HG03378 (cell line): ENCODE measurements at regions not wholly inside any gene's neighbourhood (a gene's known extent, or its start where the extent isn't known, plus 50 kb on each side); places are given as distances from the start of the nearest gene placed in this dataset.
"Not testable (repeated sequence)": the region's sequence is repeated elsewhere in the genome, so short reads cannot be mapped to it uniquely, and the experiment has no call there.

Experiments used
- ATAC-seq: cut with Tn5 transposase; IDR thresholded peaks from one replicate; pipeline ENCODE4 v1.9.1; 2021; ENCODE audit warnings: mild to moderate bottlenecking, moderate library complexity; ENCODE audit not compliant: unreplicated experiment

GRCh38 chr10:124324856-124325632 is 93.7 kb downstream of the OAT start:
- ATAC-seq: no peak

GRCh38 chr10:124324451-124324850 is 94.3 kb downstream of the OAT start:
- ATAC-seq: no peak

- no peak for ATAC-seq
Observed at GRCh38 chr10:124323806-124324205, 94.9 kb downstream of the OAT start.

- ATAC-seq: no peak
Observed at GRCh38 chr10:124323111-124323725, 95.5 kb downstream of the OAT start.

- ATAC-seq: no peak
Observed at GRCh38 chr10:124322191-124322980, 96.3 kb downstream of the OAT start.

- no peak for ATAC-seq
Observed at GRCh38 chr10:124321433-124322089, 97.2 kb downstream of the OAT start.

- no peak for ATAC-seq
Observed at GRCh38 chr10:124320778-124321432, 97.8 kb downstream of the OAT start.

- no peak for ATAC-seq
Observed at GRCh38 chr10:124319926-124320391, 98.8 kb downstream of the OAT start.

- not testable (repeated sequence) for ATAC-seq
Observed at GRCh38 chr10:124319520-124319919, 99.2 kb downstream of the OAT start.

- no peak for ATAC-seq
Observed at GRCh38 chr10:124318811-124319210, 99.9 kb downstream of the OAT start.

GRCh38 chr10:124318076-124318475 is 100.6 kb downstream of the OAT start:
- ATAC-seq: no peak

GRCh38 chr10:124316326-124316725 is 102.4 kb downstream of the OAT start:
- no peak for ATAC-seq

GRCh38 chr10:124315591-124316270 is 103.0 kb downstream of the OAT start:
- no peak for ATAC-seq

GRCh38 chr10:124313374-124313773 is 105.3 kb downstream of the OAT start:
- ATAC-seq: no peak

GRCh38 chr10:124308811-124309210 is 109.9 kb downstream of the OAT start:
- no peak for ATAC-seq

- no peak for ATAC-seq
Observed at GRCh38 chr10:124308056-124308645, 110.6 kb downstream of the OAT start.

- no peak for ATAC-seq
Observed at GRCh38 chr10:124307591-124307990, 111.1 kb downstream of the OAT start.

- no peak for ATAC-seq
Observed at GRCh38 chr10:124306922-124307371, 111.8 kb downstream of the OAT start.

- no peak for ATAC-seq
Observed at GRCh38 chr10:124306520-124306919, 112.2 kb downstream of the OAT start.

GRCh38 chr10:124305984-124306383 is 112.7 kb downstream of the OAT start:
- ATAC-seq: no peak
